HG02571 (cell line): ENCODE measurements at regions not wholly inside any gene's neighbourhood (a gene's known extent, or its start where the extent isn't known, plus 50 kb on each side); places are given as distances from the start of the nearest gene placed in this dataset.

Experiments used
- ATAC-seq: cut with Tn5 transposase; IDR thresholded peaks from one replicate; pipeline ENCODE4 v1.9.1; 2021; ENCODE audit warnings: mild to moderate bottlenecking, moderate library complexity; ENCODE audit not compliant: unreplicated experiment

DNA sequence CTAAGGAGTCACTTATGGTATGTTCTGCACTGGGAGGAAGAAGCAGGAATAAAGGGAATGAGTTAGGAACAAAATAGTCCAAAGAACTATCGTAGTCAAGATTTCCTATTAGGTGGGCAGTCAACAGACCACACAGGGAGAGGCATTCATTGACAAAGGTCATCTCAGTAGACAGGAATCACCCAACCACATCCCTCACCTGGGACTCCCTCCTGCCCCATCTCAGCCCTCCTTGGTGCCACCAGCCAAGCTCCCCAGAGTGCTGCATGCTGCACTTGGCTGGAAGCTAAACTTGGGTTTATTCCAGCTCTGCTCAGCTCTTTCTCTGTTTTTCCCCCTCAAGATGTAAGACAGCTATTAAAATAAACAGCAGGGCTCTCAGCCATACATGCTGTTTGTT is 72.3 kb upstream of the CTNNB1 start:
- no peak for ATAC-seq

GRCh38 chr3:41127414-41127813 is 71.9 kb upstream of the CTNNB1 start:
- no peak for ATAC-seq

DNA sequence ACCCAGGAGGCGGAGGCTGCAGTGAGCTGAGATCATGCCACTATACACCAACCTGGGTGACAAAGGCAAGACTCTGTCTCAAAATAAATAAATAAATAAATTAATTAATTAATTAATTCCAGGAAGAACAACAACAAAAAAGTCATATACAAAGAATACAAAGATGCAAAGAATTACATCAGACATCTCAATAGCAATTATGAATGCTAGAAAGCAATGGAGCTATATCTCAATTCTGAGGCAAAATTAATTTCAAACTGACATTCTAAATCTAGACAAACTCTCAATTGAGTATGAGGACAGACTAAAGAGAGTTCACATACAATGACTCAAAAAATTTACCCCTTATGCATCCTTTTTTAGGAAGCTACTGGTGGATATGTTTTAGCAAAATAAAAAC is 69.6 kb upstream of the CTNNB1 start:
- ATAC-seq: no peak

DNA sequence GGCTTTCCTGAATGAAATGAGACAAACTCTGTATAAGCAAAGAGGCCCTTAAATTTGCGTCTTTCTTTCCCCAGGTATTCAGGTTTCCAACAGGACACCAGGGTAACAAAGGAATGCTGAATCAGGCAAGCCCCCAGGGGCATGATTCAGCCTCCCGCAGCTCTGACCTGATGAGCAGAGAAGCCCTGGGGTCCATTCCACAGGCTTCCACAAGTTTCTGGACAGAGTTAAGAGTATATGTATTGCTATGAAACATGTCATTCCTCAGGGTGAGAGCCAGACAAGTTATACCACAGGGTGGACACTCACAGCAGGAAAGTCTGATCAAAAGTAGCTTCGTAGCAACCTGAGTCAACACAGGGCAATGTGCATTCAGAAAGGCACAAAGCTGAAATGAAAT is 68.1 kb upstream of the CTNNB1 start:
- ATAC-seq: no peak

- ATAC-seq: no peak
These were observed 61.6 kb upstream of the CTNNB1 start for GRCh38 chr3:41137686-41138111.

- no peak for ATAC-seq
These were observed 61.2 kb upstream of the CTNNB1 start for GRCh38 chr3:41138146-41138545.

DNA sequence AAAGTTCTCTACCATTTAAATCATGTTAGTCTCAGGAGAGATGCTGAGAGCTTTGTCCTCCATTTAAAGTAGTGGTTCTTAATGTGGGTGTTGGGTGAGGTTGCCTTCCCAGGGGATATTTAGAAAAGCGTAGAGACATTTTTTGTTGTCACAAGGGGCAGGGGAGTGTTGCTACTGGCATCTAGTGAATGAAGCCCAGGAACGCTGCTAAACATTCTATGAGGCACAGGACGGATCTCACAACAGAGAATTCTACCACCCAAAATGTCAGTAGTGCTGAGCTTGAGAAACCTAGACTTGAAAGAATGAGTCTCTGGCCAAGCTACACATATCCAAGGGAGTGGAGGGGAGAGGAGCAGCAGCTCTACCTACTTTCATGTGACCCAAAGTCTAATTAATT is 60.7 kb upstream of the CTNNB1 start:
- no peak for ATAC-seq

GRCh38 chr3:41140242-41140641 is 59.1 kb upstream of the CTNNB1 start:
- ATAC-seq: no peak

DNA sequence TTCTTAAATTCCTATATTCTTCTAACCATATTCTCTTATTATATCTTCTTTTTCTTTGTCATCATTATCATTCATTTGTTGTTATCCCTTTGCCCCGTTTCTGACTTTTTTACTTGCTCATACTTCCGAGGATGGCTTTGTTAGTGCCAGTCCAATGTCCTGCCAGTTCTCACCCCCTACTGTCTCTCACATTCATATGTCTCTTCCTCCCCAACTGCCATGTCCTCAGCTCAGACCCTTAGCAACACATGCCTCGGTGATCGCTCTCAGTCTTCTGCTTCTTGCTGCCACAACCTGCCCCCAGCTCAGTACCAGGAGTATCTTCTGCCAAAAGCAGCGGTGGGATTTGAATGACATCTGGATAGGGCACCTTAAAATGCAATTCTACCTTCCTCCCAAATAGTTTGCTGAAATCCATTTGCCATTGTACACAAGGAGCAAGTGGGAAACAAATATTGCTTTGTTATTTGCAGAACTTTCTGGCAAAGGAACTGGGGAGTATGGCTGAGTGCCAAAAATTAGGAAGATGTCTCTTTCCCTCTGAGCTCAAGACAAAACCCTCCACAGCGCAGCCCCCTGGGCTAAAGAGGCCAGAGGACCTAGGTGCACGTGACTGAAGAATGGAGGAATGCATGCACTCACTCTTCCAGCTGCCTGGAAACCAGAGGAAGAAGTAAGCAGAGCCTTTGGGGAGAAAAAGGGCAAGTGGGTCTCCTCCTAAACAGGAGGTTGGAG is 57.7 kb upstream of the CTNNB1 start:
- no peak for ATAC-seq

DNA sequence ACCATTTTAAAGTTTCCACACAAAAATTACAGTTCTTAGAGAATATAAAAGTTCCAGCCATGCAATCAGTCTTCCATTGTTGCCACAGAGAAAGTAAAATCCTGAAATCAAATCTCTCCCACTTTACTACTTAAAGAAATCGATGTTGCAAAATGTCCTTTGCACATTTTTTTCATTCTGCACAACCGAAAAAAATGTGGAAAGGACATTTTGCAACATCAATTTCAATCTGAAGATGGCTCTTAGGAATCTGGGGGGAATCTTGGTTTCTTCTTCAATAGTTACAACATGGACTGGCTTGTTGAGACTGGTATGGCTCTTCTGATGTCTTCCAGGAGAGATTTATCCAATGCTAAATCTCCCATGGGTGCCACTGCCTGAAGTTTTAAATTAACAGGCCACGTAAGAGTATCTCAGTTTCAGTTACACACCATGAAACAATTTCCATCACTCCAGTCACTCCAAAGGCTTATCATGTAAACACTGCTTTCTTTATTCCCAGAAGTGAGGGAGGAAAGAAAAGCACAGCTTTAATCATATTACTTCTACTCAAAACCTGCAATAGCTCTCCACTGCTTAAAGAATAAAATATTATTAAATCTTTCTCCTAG is 55.8 kb upstream of the CTNNB1 start:
- no peak for ATAC-seq

DNA sequence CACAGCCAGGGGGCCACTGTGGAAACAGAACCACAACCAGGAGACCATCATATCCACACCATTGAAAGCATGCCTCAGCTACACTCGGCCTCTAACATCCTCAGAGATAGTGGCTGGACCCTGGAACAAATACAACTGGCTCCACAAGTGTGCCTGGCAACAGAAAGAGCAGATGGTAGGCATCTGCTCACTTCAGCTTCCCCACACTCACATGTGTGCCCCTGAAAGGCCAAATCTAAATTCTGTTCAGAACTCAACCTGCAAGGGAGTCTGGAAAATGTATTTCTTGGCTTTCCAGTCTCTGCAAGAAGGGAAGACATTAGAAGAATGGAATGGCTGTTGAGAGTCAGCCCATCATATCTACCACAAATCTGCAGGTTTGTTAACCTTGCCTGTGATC is 54.7 kb upstream of the CTNNB1 start:
- no peak for ATAC-seq

GRCh38 chr3:41148478-41148877 is 50.8 kb upstream of the CTNNB1 start:
- ATAC-seq: no peak

- ATAC-seq: no peak
These were observed 50.4 kb upstream of the CTNNB1 start for GRCh38 chr3:41148901-41149300.
